ENCODE measurements at regions not wholly inside any gene's neighbourhood (a gene's known extent, or its start where the extent isn't known, plus 50 kb on each side); places are given as distances from the start of the nearest gene placed in this dataset.

GRCh38 chr1:29650041-29650400 lies 413.7 kb downstream of the PTPRU start:
- Mint-ChIP-seq H3K27ac (ENCODE audit: unreplicated experiment) (no peak overlapping the region), H3K27me3 (ENCODE audit: unreplicated experiment) (peaks cover 5% of the 10 kb centered on the region), H3K36me3 (ENCODE audit: low read depth, unreplicated experiment) (peaks cover 3% of the 10 kb centered on the region), H3K4me3 (ENCODE audit: unreplicated experiment) (no peak overlapping the region), H3K4me1 (ENCODE audit: unreplicated experiment) (peaks cover 3% of the 10 kb centered on the region), H3K9me3 (ENCODE audit: unreplicated experiment) (no peaks in the 10 kb centered on the region)
- DNase-seq (ENCODE audit: low spot score): no peak
- TF ChIP-seq CTCF (IDR thresholded peaks at IDR 0.05; ENCODE audit: unreplicated experiment): no peak

- Mint-ChIP-seq H3K27me3 (ENCODE audit: unreplicated experiment) (peaks cover 3% of the 10 kb centered on the region), H3K4me1 (ENCODE audit: unreplicated experiment) (peaks cover 3% of the 10 kb centered on the region), H3K9me3 (ENCODE audit: unreplicated experiment) (no peaks in the 10 kb centered on the region), H3K4me3 (ENCODE audit: unreplicated experiment) (no peak overlapping the region), H3K27ac (ENCODE audit: unreplicated experiment) (no peak overlapping the region), H3K36me3 (ENCODE audit: low read depth, unreplicated experiment) (peaks cover 3% of the 10 kb centered on the region)
- DNase-seq (ENCODE audit: low spot score): no peak
- no peak for TF ChIP-seq CTCF (IDR thresholded peaks at IDR 0.05; ENCODE audit: unreplicated experiment)
These were observed 413.1 kb downstream of the PTPRU start for GRCh38 chr1:29649189-29650040.

GRCh38 chr1:29648798-29649188 lies 412.5 kb downstream of the PTPRU start:
- H3K36me3 Mint-ChIP-seq (ENCODE audit: low read depth, unreplicated experiment): peaks cover 3% of the 10 kb centered on the region
- H3K4me3 Mint-ChIP-seq (ENCODE audit: unreplicated experiment): no peak overlapping the region
- peaks cover 3% of the 10 kb centered on the region for H3K4me1 Mint-ChIP-seq (ENCODE audit: unreplicated experiment)
- no peaks in the 10 kb centered on the region for H3K9me3 Mint-ChIP-seq (ENCODE audit: unreplicated experiment)
- no peak for TF ChIP-seq CTCF (IDR thresholded peaks at IDR 0.05; ENCODE audit: unreplicated experiment)
- no peak overlapping the region for H3K27ac Mint-ChIP-seq (ENCODE audit: unreplicated experiment)
- peaks cover 3% of the 10 kb centered on the region for H3K27me3 Mint-ChIP-seq (ENCODE audit: unreplicated experiment)
- DNase-seq (ENCODE audit: low spot score): no peak

GRCh38 chr1:29648026-29648425 lies 411.7 kb downstream of the PTPRU start:
- no peak for TF ChIP-seq CTCF (IDR thresholded peaks at IDR 0.05; ENCODE audit: unreplicated experiment)
- Mint-ChIP-seq H3K4me1 (ENCODE audit: unreplicated experiment) (peaks cover 3% of the 10 kb centered on the region), H3K27ac (ENCODE audit: unreplicated experiment) (no peak overlapping the region), H3K27me3 (ENCODE audit: unreplicated experiment) (peaks cover 3% of the 10 kb centered on the region), H3K36me3 (ENCODE audit: low read depth, unreplicated experiment) (peaks cover 3% of the 10 kb centered on the region), H3K9me3 (ENCODE audit: unreplicated experiment) (no peaks in the 10 kb centered on the region), H3K4me3 (ENCODE audit: unreplicated experiment) (no peak overlapping the region)
- DNase-seq (ENCODE audit: low spot score): no peak

- H3K4me1 Mint-ChIP-seq (ENCODE audit: unreplicated experiment): peaks cover 3% of the 10 kb centered on the region
- no peak overlapping the region for H3K4me3 Mint-ChIP-seq (ENCODE audit: unreplicated experiment)
- TF ChIP-seq CTCF (IDR thresholded peaks at IDR 0.05; ENCODE audit: unreplicated experiment): no peak
- peaks cover 3% of the 10 kb centered on the region for H3K36me3 Mint-ChIP-seq (ENCODE audit: low read depth, unreplicated experiment)
- no peak overlapping the region for H3K27ac Mint-ChIP-seq (ENCODE audit: unreplicated experiment)
- peaks cover 3% of the 10 kb centered on the region for H3K27me3 Mint-ChIP-seq (ENCODE audit: unreplicated experiment)
- H3K9me3 Mint-ChIP-seq (ENCODE audit: unreplicated experiment): no peaks in the 10 kb centered on the region
- no peak for DNase-seq (ENCODE audit: low spot score)
These were observed 411.3 kb downstream of the PTPRU start for GRCh38 chr1:29647581-29647980.

Data from endothelial cell (in vitro differentiated cells).